HG02759 (cell line): ENCODE measurements at regions not wholly inside any gene's neighbourhood (a gene's known extent, or its start where the extent isn't known, plus 50 kb on each side); places are given as distances from the start of the nearest gene placed in this dataset.

Source experiments
- ATAC-seq: cut with Tn5 transposase; IDR thresholded peaks from one replicate; pipeline ENCODE4 v1.9.1; 2021; ENCODE audit warnings: mild to moderate bottlenecking, moderate library complexity; ENCODE audit not compliant: unreplicated experiment

DNA sequence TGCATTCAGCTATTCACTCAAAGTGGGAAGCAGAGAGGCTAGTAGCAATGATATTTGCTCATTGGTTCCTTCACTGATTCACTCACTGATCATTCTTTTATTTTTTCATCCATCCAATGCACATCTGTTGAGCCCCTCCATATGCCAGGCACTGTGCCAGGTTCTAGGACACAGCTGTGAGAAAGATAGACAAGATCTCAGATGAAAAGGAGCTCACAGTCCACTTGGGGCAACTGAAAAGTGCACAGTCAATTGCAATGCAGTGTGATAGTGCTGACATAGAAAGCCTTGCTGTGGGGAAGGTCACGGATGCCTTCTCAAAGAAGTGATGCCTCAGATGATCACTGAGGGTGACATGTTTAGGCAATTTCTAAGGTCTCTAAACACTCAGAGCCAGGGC, 262.3 kb downstream of the PTEN start:
- ATAC-seq: no peak

DNA sequence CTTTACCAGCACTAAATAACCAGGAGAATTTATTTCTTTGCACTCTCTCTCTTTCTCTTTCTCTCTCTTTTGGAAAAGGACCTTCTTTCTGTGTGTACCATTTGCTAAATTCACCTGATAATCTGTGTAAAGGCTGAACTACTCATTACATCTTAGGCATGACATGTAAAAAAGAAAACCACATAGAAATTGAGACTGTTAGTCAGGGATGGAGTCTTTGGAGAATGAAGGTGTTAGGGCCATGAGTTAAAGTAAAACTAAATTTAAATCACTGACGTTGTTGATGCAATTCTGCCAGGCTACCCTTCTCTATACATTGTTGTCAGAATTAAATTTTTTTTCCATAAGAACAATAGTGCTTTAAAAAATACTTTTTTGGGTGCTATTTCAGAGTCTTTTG, 263.3 kb downstream of the PTEN start:
- ATAC-seq: no peak

GRCh38 chr10:88127269-88127668, 263.8 kb downstream of the PTEN start:
- ATAC-seq: no peak

GRCh38 chr10:88127766-88128165, 264.3 kb downstream of the PTEN start:
- no peak for ATAC-seq

- no peak for ATAC-seq
These were observed 265.6 kb downstream of the PTEN start for GRCh38 chr10:88129013-88129412.

GRCh38 chr10:88130912-88131311, 267.5 kb downstream of the PTEN start:
- ATAC-seq: no peak

DNA sequence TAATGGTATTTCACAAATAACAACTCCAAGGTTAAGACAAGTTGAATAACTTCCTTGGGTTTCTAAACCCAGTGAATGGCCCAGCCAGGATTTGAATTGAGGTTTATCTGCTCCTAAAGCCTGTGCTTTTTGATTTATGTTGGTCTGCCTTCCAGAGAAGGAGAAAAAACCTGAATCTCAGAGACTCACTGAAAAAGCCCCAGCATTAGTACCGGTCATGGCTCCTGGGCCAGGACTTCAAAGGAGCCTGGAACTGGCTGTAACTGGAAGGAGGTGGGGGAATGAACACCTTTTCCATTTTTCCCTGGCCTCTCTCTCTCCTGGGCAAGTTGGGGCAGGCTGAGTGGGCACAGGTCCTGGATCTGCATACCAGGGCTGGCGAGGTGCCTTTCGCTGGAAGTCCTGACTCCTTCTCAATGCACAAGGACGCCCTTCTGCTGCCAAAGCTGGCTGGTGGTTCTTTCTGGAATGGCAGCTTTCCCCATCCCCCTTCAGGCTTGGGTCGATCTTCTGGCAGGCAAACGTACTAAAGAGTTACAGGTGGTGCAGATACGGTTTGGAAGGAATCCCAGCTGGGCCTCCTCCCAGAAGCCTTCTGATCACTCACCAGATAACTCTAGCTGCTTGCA, 268.2 kb downstream of the PTEN start:
- no peak for ATAC-seq

GRCh38 chr10:88136712-88137111, 273.3 kb downstream of the PTEN start:
- no peak for ATAC-seq

DNA sequence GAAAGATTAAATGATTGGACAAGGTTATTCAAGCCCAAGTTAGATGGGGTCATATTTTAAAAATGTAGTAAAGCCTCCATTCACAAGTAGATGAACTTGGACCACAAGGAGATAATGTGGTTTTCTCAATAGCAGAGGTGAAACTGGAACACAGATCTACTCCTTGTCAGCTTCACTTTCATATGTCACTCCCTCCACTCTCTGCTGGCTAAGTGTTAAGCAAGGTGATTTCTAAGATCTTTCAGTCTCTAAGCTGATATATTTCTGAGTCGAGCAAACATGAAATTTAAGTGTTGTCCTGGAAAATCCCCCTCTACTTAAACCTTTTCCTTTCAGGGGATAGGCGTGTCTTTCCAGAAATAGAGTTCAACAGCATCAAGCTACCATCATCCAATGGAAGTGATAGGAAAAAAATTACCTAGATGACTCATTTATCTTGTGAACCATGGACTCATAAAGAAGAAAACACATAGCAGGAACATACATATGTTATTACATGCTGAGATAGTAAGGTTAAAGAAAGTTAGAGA, 275.0 kb downstream of the PTEN start:
- peak; percentile 85 for ATAC-seq

GRCh38 chr10:88147000-88147798, 283.8 kb downstream of the PTEN start:
- no peak for ATAC-seq

GRCh38 chr10:88149906-88150305, 286.5 kb downstream of the PTEN start:
- no peak for ATAC-seq

DNA sequence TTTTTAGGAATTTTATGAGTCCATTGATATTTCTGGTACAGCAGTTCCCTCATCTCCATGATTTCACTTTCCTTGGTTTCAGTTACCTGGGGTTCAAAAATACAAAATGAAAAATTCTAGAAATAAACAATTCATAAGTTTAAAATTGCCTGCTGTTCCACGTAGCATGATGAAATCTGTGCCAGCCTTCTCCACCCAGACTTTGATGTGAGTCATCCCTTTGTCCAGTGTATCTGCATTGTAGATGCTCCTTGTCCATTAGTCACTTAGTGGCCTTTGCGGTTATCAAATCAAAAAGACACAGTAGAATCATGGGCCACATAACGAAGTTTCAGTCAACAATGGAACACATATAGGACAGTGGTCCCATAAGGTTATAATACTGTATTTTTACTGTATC, 286.9 kb downstream of the PTEN start:
- ATAC-seq: no peak

DNA sequence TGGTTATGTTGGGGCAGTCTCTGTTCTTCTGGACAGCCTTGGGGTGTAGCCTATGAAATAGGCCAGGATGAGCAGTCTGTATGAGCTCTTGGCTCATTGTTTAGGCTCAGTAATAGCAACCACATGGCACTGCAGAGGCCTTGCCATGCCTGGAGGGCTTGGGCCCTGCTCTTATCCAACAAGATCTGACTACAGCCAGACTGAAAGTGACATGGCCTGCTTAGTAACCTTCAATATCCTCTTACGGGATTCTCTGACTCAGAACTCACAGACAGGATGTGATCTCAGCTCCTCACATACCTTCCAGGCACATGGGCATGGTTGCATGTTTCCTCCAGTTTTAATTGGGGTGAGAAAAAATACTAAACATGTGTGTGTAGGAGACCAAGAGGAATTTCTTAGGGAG, 289.3 kb downstream of the PTEN start:
- peak; percentile 84 for ATAC-seq

DNA sequence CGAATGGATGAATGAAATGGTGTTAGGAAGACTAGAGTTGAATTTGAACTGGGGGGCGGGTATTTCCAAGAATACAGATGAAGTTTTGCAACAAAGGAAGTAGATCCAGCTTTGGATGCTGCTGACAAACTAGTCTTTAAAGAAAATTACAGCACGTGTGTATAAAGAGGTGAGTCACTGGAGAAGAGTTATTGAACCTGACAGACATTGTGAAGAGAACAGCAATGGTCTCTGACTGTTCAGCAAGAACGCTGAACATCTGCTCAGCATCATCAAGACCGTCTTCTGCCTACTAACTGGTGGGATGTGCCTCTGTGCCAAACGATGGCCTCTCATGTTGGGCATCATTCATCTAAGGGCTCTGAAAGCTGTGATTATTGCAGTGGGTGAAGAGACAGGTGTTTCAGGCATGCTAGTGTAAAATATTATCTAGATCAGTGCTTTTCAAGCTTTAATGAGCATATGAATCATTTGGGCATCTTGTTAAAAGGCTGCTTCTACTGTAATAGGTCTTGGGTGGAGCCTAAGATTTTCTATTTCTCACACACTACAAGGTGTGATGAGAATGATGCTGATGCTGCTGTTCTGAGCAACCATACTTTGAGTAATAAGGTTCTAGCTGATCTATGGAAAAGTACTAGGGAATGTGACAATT, 291.3 kb downstream of the PTEN start:
- ATAC-seq: no peak

GRCh38 chr10:88156341-88156740, 292.9 kb downstream of the PTEN start:
- ATAC-seq: no peak

DNA sequence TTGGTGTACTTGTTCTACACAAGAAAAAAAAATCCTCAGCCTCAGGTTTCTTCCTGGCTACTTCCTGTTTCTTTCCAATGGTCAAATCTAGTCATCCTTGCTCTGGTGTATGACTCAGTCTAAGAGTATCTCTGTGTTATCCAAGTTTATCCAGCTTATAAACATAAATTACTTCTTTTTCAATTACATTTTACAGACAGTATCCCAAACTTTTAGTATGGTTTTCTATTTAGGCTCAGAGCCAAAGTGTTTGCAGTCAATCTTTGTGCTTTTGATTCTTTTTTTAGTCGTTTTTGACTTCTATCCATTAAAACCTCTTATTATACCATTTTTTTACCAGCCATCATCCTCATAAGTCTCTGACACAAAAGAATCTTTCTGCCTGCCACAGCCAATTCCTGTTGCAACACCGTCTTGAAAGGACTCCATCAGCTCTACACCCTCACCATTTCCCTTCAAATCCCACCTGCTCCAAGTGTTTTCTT, 294.6 kb downstream of the PTEN start:
- ATAC-seq: no peak

DNA sequence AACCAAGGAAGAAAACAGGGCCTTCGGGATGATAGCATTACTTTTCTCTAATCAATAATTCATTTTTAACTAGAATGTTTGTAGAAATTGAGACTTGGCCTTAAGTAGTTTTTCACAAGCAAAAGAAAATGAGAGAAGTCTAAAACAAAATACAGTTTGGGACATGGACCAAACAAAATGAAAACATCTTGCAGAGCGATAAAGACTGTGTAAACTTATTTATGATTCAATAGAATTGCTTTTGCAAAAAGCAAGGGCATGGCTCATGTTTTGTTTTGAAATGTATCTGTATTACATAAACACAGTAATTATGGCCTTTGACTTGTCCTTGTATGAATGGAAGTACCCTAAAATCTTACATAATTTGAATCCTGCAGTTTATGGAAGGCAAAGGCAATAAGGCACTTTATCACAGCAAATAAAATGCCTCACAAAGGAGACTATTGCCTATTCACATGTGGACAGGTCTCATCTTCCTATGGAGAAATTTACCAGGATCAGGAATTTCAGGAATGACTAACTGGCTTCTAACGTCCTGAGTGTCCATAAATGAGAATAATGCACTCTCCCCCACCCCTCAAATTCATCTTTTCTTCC, 295.2 kb downstream of the PTEN start:
- no peak for ATAC-seq

DNA sequence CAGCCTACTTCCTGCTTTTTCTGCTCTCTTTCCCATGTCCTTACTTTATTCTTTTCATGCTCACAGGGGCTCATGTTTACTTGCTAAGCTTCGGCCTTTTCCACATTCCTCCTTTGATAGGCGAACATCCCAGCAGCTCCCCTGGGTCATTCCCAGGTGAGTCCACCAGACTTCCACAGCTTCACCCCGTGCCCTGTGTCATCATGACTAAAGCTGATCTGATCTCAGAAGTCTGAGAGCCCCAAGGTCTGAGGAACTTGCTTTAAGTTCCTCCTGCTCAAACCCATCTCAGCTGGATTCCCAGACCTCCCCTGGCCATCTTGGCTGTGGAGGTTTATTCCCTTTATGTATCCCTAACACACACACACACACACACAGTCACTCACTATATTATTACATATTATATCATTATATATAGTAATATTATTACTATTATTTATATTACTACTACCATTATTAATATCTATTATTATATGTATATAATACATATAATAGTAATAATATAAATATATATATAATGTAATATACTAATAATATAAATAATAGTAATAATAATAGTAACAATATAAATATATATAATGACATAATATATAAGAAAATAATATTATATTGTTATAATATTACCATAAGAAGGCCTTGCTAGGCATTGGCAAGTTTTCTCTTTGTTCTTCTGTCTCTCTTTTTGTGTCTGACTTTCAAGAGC, 295.9 kb downstream of the PTEN start:
- ATAC-seq: no peak

GRCh38 chr10:88161070-88161469, 297.6 kb downstream of the PTEN start:
- ATAC-seq: no peak

GRCh38 chr10:88161756-88162155, 298.3 kb downstream of the PTEN start:
- no peak for ATAC-seq

GRCh38 chr10:88162852-88163251, 299.4 kb downstream of the PTEN start:
- ATAC-seq: no peak
